Activated naive CD4-positive, alpha-beta T cell treated with anti-CD3 and anti-CD28 coated beads, Interleukin-2, amount 50 U/mL, for 16 hours (primary cell): ENCODE measurements at regions not wholly inside any gene's neighbourhood (a gene's known extent, or its start where the extent isn't known, plus 50 kb on each side); places are given as distances from the start of the nearest gene placed in this dataset.
"Not testable (repeated sequence)": the region's sequence is repeated elsewhere in the genome, so short reads cannot be mapped to it uniquely, and the experiment has no call there.

ENCODE experiments used
- DNase-seq: peaks from one replicate; pipeline ENCODE4 v3.0.0-alpha.2; 2020

DNA sequence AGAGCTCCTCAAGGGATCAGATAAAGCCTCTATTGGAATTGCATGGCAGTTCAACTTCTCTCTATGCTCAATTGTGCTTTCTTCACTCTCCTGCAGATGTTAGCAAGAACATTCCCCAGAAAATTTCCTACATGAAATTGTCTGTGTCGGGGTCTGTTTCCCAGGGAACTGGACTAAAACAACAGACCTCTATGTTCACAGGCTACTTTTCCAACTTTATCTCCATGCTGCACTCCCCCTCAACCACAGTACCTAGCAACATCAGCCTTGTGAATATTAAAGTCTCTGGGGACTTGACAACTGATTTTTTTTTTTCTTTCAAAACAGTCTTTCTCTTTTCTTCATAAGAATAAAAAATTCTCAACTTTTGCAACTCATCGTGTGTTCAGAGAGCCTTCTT lies 1470.8 kb upstream of the ADGRL3 start:
- DNase-seq, result no peak

DNA sequence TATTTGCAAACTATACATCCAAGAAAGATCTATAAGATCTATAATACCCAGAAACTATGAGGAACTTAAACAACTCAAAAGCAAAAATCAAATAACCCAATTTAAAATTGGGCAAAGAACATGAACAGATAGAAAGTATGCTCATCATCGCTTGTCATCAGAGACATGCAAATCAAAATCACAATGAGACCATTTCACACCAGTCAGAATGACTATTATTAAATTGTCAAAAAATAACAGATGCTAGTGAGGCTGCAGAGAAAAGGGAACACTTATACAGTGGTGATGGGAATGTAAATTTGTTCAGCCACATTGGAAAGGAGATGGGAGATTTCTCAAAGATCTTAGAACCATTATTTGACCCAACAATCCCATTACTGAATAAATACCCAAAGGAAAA lies 1451.7 kb upstream of the ADGRL3 start:
- no peak for DNase-seq

- DNase-seq, result no peak
Measured at GRCh38 chr4:59759082-59759825, 1440.9 kb upstream of the ADGRL3 start.

GRCh38 chr4:59762344-59762743 lies 1437.8 kb upstream of the ADGRL3 start:
- no peak for DNase-seq

- no peak for DNase-seq
Measured at GRCh38 chr4:59770601-59771264, 1429.4 kb upstream of the ADGRL3 start.

DNA sequence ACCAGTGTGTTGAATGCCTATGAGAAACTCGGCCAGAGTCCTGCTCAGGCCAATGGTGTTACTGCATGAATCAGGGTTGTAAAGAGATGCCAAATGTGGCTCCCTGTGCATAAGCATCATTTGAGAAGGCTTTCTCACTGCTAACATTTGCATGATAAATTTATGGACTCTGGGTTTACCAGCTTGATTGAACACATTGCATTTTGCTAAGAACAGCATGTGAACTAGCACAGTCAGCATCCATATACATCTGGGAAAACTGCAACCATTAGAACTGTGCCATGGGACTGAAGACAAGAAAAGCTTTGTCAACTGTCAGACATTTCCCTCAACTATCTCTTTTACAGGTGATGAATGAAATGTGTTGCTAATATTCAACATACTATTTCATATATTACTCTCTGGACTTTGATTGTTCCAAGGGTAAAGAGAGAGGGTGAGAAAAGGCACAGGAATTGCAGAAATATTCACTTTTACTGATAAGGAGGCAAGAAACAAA lies 1427.4 kb upstream of the ADGRL3 start:
- no peak for DNase-seq

DNA sequence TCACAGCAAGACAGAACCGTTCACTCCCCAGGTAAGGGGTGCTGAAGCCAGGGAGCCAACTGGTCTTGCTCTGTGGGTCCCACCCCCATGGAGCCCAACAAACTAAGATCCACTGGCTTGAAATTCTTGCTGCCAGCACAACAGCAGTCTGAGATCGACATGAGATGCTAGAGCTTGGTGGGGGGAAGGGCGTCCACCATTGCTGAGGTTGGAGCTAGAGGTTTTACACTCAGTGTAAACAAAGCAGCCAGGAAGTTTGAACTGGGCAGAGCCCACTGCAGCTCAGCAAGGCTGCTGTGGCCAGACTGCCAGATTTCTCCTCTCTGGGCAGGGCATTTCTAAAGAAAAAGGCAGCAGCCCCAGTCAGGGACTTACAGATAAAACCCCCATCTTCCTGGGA lies 1419.9 kb upstream of the ADGRL3 start:
- DNase-seq, result not testable (repeated sequence)

DNA sequence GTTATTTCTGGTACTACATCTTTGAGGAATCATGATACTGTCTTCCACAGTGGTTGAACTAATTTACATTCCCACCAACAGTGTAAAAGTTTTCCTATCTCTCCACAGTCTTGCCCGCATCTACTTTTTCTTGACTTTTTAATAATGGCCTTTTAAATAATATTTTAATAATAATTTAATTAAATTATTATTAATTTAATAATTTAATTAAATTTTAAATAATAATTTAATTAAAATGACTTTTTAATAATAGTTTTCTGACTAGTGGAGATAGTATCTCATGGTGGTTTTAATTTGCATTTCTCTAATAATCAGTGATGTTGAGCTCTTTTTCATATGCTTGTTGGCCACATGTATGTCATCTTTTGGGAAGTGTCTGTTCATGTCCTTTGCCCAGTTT lies 1395.0 kb upstream of the ADGRL3 start:
- no peak for DNase-seq

DNA sequence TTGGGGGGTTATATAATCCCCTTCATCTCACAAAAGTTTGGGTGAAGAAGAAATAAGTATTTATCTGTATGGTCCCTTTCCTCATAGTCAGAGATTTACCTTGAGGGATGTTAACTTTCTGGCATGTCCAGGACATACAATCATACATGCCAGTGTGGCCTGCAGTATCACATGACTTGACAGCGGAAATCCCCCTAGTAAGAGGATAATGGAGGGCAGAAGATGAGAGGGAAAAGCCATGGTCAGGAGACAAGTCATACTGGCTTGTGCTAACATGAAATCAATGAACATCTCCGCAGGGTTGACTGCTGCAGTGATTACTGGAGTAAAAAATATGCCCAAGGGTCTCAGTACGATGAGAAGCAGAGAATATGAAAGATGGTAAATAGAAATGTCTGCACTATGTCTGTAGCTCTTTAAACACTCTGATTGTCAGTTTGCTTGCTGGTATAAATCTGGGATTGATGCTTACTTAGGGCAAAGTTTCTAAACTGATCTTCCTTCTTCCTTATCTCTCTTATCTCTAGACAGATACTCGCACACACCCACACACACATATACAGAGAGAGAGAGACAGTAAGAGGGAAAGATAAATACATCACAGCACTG lies 1385.6 kb upstream of the ADGRL3 start:
- no peak for DNase-seq

GRCh38 chr4:59818656-59819055 lies 1381.5 kb upstream of the ADGRL3 start:
- no peak for DNase-seq

GRCh38 chr4:59823311-59823710 lies 1376.8 kb upstream of the ADGRL3 start:
- no peak for DNase-seq

DNA sequence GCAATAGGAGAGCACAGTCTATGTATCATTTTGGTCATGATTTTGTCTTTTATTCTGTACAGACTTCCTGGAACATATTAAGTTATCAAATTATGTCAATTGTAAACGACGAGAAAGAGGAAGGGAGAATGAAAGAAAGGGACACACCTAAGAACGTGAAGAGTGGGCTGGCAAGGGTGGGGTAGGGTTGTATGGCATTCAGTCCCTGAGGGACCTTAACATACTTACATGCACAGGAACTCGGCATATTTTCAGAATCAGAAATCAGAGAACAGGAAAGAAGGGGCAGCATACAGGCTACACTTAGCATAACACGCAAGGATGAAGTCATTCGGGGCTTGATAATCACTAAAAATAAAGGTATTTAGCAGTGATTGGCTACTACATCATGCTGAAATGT lies 1375.0 kb upstream of the ADGRL3 start:
- no peak for DNase-seq

- no peak for DNase-seq
Measured at GRCh38 chr4:59831746-59832145, 1368.4 kb upstream of the ADGRL3 start.

DNA sequence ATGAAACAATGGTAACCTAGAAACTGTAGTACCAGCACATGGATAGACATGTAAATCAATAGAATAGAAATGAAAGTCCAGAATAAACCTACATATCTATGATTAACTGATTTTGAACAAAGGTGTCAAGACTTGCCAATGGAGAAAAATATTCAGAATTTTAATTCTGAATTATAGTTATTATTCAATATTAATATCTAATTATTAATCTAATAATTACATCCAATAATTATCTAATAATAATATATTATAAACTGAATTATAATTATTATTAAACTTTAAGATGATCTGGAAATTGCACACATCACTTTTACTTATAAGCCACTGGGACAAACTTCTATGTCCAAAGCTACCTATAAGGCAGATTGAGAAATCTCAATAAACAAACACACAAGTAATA lies 1365.2 kb upstream of the ADGRL3 start:
- no peak for DNase-seq

DNA sequence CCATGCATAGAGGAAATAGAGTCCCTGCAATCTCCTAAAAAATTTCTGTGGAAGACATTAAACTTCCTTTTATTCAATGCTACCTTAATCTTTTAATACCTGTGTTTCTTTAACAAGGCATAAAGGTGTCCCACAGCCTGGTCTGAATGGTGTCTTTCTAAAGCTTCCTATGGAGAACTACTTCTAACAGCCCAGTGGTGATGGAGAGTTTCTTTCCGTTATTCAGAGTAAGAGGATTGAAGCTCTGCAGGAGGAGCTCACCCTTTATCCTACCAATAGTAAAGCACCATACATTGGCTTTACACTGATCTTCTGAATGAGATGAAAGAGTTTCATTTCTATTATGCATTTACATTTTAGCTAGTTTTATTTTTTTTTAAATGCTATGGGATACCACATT lies 1362.4 kb upstream of the ADGRL3 start:
- no peak for DNase-seq

DNA sequence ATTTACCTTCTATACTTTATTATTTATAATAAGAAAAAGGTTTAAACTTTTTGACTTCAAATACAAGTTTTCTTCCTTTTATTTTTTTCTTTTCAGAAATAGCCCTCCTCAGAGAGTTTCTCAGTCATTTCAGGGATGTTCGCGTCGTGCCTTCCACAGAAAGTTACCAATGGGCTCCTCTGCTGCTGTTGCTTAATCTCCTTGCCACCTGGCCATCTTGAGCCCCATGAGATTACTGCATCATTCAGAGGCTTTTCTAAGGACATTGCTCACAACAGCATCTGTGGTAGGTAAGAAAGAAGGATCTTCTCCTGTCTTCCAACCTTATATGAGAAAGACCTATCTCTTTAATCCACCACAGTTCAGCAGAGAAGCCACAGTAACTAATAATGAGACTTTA lies 1361.9 kb upstream of the ADGRL3 start:
- DNase-seq, result no peak

- DNase-seq, result no peak
Measured at GRCh38 chr4:59841698-59842097, 1358.4 kb upstream of the ADGRL3 start.

DNA sequence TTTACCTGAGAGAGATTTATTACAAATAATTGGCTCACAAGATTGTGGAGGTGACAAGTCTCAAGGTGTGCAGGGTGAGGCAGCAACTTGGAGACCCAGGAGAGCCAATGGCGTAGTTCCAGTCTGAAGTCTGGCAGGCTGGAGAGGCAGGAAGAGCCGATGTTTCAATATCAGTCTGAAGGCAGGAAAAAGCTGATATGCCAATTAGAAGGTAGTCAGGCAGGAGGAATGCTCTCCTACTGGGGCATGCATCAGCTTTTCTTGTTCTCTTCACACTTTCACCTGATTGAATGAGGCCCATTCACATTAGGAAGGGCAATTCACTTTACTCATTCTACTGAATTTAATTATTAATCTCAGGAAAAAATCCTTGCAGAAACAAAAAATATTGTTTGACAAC lies 1351.7 kb upstream of the ADGRL3 start:
- no peak for DNase-seq

GRCh38 chr4:59855630-59856352 lies 1344.3 kb upstream of the ADGRL3 start:
- no peak for DNase-seq

DNA sequence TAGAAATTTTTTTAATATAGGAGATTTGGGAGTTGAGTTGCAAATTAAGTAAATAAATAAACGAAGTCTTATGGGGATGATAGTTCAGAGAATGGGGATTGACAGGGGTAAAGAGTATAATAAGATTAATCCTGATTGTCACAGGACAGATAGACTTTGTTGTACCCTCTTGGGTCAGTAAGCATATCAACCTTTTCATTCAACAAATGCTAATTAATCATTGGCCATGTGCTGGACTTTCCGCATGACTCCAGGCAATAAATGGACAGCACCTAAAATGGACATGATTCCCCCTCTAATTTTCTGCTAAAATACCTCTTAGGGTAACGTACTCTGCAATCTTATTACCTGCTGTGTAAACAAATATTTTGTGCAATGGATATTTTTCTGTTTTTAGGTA lies 1331.1 kb upstream of the ADGRL3 start:
- no peak for DNase-seq

GRCh38 chr4:59869559-59869958 lies 1330.6 kb upstream of the ADGRL3 start:
- no peak for DNase-seq

GRCh38 chr4:59881632-59882031 lies 1318.5 kb upstream of the ADGRL3 start:
- no peak for DNase-seq

DNA sequence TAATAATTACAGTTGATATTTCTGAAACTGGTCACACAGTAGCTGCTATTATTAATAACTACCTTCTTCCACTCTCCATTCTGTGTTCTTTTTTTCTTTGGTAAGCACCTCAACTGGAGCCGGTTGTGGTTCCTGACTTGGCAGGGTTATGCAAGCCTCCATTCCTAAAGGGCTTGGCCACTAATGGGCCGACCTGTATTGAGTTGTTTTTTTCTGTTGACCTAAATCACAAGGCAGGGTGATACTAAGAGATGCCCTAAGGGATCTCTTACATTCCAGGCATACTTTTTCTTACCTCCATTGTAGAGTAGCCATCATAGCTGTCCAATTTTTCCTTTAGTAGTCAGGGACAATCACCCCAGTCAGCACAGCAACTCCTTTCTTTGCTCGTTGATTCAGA lies 1295.8 kb upstream of the ADGRL3 start:
- no peak for DNase-seq

GRCh38 chr4:59920416-59920815 lies 1279.7 kb upstream of the ADGRL3 start:
- no peak for DNase-seq
